ENCODE measurements at regions not wholly inside any gene's neighbourhood (a gene's known extent, or its start where the extent isn't known, plus 50 kb on each side); places are given as distances from the start of the nearest gene placed in this dataset.

DNA sequence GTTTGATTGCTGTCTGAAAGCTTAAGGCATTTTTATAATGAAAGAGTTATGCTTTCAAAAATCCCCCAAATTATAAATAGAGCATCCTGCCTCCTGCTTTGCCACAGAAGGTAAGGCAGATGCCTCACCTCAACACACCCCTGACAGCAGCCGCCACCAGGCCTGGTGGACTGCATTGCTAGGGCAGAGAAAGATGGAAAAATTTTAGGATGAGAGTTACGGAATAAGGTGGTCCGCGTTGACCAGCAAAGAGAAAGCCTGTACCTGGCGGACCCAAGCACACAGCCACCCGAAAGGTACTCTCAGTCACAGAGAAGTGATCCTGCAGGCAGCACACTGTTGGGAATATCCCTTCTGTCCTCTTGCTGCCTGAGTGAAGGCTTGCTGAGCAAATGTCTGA lies 360.4 kb upstream of the SHH start:
- no peak for DNase-seq

GRCh38 chr7:156169474-156170370 lies 357.5 kb upstream of the SHH start:
- no peak for DNase-seq

- no peak for DNase-seq
Measured at GRCh38 chr7:156168434-156168833, 356.2 kb upstream of the SHH start.

GRCh38 chr7:156167987-156168386 lies 355.7 kb upstream of the SHH start:
- DNase-seq: no peak

DNA sequence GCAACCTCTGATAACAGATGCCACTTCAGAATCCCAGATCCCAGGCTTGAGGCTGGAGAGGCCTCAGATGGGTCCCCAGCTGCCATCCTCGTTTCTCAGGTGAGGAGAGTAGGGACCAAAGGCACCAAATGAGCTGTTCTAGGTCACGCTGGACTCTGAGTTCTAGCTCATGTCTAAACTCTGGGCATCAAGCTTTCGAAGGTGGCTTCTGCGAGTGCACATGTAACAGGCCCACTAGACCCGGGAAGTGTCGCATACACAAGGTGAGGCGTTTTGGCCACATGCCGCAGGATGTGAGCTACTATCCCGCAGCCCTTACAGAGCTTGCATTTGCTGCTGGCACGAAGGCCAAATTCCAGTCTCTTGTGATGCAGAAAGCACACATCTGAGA lies 355.1 kb upstream of the SHH start:
- no peak for DNase-seq

DNA sequence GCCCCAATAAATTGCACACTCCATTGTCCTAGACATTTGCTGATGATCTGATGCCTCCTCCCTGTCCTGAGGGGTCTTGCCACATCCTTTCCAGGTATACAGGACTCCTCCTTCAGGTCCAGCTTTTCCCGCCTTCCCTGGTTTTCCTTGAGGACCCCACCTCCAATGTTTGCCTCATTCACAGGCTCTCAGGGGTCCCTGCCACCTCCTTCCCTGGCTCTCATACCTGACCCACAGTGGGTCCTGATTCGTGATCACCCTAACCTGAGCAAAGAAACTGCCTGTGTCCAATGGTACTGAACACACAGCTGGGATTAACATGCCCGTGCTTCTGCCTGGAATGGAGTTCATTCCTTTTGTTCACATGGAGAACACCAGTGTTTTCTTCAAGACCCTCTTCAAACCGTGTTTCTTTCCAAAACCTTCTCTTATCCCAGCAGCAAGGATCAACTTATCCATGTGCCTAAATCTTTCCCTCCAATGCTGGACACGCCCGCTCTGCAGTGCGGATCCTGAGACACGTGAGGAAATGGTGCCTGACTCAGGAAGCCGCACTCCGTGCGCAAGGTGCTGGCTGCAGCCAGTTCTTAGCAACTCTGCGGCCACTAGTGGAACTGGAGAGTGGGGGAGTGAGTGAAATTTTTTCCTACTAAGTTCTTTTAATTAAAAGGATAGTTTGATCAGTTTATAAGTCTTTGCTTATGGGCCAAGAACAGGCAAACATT lies 354.6 kb upstream of the SHH start:
- DNase-seq: no peak

DNA sequence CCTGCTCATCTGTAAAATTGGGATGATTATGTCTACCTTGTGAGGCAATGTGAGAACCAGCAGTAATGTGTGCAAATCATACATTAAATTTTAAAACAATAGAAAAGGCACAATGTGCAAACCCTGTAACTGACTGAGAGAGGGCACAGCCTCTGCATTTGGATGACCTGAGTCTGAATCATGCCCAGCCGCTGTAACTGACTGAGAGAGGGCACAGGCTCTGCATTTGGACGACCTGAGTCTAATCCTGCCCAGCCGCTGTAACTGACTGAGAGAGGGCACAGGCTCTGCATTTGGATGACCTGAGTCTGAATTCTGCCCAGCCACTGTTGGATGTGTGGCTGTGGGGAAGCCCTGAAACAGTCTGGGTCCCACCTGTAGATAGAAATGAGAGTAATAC lies 351.5 kb upstream of the SHH start:
- DNase-seq: no peak

- DNase-seq: no peak
Measured at GRCh38 chr7:156162451-156162850, 350.2 kb upstream of the SHH start.

GRCh38 chr7:156160811-156161210 lies 348.5 kb upstream of the SHH start:
- no peak for DNase-seq

- DNase-seq: no peak
Measured at GRCh38 chr7:156158693-156159092, 346.4 kb upstream of the SHH start.

GRCh38 chr7:156158213-156158612 lies 345.9 kb upstream of the SHH start:
- DNase-seq: no peak

- DNase-seq: no peak
Measured at GRCh38 chr7:156157409-156158012, 345.2 kb upstream of the SHH start.

DNA sequence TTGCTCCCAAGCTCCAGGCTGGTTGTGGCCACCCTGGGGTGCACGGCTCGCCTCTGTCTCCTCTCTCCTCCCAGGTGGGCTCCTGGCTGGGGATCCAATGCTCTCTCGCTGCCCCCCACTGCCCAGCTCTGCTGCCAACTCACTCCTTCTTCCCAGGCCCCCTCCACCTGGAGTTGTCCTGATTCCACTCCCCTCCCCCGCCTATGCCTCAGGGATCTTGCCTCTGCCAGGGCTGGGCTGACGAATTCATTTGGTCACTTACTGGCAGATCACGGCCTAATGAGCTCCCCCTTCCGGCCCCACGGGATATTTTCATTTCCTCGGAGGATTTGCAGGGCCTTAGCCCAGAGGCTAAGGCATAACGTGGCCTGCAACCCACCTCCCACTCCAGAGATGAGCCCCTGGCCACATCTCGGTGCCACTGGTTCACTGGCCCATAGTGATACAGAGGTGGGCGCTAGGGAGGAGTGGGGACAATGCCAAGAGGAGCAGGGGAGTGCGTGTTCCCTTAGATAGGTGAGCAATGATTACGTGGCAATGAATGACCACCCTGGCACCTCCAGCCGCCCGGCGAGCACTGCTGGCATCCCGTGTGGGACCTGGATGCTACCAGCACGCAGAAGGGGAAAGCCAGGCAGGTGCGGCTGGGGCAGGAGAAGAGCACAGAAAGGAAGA lies 344.6 kb upstream of the SHH start:
- no peak for DNase-seq

GRCh38 chr7:156155988-156156733 lies 343.9 kb upstream of the SHH start:
- no peak for DNase-seq

GRCh38 chr7:156153590-156153989 lies 341.3 kb upstream of the SHH start:
- DNase-seq: no peak

- DNase-seq: no peak
Measured at GRCh38 chr7:156152390-156152789, 340.1 kb upstream of the SHH start.

DNA sequence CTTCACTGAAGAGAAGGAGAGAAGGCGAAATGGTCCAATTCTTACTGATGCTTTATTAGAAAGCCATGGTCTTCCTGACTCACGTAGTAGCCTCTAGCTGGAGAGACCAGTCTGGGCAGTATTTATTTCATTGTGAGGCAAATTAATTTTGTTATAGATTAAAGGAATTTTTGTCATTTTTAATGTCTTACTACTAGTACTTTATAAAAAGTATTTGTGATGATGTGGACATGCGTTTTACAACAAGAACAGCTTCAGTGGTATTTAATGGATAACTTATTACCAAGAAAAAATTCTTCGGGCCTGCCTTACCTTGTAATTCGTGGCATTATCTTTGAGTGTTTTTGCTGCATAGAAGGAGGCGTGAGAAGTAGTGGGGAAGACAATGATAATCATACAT lies 339.4 kb upstream of the SHH start:
- no peak for DNase-seq

- no peak for DNase-seq
Measured at GRCh38 chr7:156151078-156151477, 338.8 kb upstream of the SHH start.

- DNase-seq: no peak
Measured at GRCh38 chr7:156148995-156149394, 336.7 kb upstream of the SHH start.

DNA sequence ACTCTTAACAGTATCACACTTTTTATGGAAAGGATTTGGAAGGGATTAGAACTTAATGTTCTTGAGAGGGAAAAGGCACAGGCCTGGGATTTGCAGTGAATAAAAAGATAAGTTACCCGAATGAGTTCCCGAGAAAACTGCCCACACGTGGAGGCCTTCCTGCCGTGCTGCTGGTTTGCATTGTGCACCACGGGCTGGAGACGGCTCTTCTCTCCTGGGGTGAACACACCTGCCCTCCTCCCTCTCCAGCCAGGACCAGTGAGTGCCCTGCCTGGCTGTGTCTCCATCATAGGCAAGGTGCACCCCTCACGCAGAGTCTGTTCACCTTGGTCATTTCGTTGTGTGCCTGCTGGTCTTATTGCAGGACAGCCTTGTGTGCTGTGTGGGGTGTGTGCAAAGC lies 336.3 kb upstream of the SHH start:
- DNase-seq: no peak

DNA sequence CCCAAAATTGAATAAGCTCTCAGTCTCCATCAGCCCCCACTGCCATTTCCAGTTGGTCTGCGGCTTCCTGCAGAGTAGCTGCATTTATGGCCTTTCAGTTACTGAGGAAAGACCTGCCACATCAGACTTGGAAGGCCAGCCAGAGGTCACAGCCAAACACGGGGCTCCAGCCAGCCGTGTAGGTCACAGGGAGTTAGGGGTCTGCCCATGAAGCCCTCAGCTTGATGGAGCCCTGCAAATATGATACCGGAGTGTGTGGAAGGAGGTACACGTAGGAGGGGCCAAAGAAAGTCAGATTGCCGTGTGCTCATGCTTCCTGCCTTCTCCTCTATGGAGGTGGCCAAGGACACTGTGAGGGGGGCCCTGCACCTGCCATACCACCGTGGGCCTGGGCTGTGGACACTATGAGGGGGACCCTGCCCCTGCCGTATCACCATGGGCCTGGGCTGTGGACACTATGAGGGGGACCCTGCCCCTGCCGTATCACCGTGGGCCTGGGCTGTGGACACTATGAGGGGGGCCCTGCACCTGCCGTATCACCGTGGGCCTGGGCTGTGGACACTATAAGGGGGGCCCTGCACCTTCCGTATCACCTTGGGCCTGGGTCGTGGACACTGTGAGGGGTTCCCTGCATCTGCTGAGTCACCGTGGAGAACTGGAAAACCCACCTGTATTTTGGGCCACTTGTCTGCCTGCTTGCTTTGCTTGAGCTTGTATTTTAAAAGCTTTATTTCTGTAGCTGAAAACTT lies 335.7 kb upstream of the SHH start:
- DNase-seq: no peak

- no peak for DNase-seq
Measured at GRCh38 chr7:156147104-156147503, 334.8 kb upstream of the SHH start.

Data from activated CD4-positive, alpha-beta T cell treated with anti-CD3 and anti-CD28 coated beads, Interleukin-2, amount 50 U/mL, for 16 hours (primary cell).